Activated naive CD8-positive, alpha-beta T cell treated with anti-CD3 and anti-CD28 coated beads for 36 hours (primary cell): ENCODE measurements at regions not wholly inside any gene's neighbourhood (a gene's known extent, or its start where the extent isn't known, plus 50 kb on each side); places are given as distances from the start of the nearest gene placed in this dataset.

Experiments used
- DNase-seq: peaks from one replicate; pipeline ENCODE4 v3.0.0; 2021
- H3K27ac Mint-ChIP-seq: one replicate; pipeline ENCODE4 v1.8.0; 2022; ENCODE audit warnings: mild to moderate bottlenecking, moderate library complexity, mixed read lengths
- H3K27me3 Mint-ChIP-seq: one replicate; pipeline ENCODE4 v1.8.0; 2022; ENCODE audit warnings: mild to moderate bottlenecking, mixed read lengths
- H3K36me3 Mint-ChIP-seq: one replicate; pipeline ENCODE4 v1.8.0; 2021; ENCODE audit warnings: mild to moderate bottlenecking, mixed read lengths
- H3K4me1 Mint-ChIP-seq: one replicate; pipeline ENCODE4 v1.8.0; 2021; ENCODE audit warnings: mixed read lengths
- H3K4me3 Mint-ChIP-seq: one replicate; pipeline ENCODE4 v1.8.0; 2022; ENCODE audit warnings: mild to moderate bottlenecking, moderate library complexity, mixed read lengths
- H3K9me3 Mint-ChIP-seq: one replicate; pipeline ENCODE4 v1.8.0; 2022; ENCODE audit warnings: mixed read lengths

DNA sequence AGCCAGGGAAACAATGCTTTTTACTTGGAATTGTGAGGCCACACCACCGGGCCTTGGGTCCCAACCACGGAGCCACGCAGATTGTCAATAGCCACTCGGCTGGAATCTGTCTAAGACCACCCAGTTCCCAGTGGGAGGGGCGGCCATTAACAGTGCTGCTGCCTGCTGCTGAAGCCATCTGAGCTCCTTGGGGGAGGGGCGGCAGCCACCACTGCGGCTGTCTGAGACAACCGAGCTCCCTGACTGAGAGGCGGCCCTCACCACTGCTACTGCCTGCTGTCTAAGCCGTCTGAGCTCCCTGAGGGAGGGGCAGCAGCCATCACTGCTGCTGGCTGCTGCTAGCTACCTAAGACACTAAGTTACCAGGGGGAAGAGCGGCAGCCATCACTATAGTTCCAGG is 64.3 kb downstream of the DMRTA2 start:
- H3K27me3 Mint-ChIP-seq = peaks cover 44% of the 10 kb centered on the region
- peaks cover 2% of the 10 kb centered on the region for H3K36me3 Mint-ChIP-seq
- no peak for DNase-seq
- H3K4me1 Mint-ChIP-seq = no peaks in the 10 kb centered on the region
- no peak overlapping the region for H3K4me3 Mint-ChIP-seq
- peaks cover 2% of the 10 kb centered on the region for H3K9me3 Mint-ChIP-seq
- H3K27ac Mint-ChIP-seq = no peak overlapping the region

DNA sequence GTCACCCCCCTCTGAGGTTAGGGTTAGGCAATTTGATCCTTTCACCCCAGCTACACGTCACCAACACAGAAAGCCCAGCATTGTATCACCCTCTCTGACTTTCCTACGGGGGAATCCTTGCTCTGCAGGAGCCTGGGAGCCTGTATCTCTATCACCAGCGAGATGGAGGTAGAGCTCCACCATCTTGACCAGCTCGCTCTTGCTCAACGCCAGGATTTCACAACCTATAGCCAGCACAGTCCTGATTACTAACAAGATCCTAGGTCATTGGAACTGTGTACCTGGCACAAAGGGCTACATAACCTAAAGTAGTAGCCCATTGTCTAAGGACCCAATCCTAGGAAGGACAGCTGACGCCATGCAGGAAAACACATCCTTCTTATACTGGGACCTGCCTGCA is 66.1 kb downstream of the DMRTA2 start:
- Mint-ChIP-seq H3K36me3 (peaks cover 2% of the 10 kb centered on the region), H3K27me3 (peaks cover 36% of the 10 kb centered on the region), H3K4me1 (no peaks in the 10 kb centered on the region), H3K27ac (no peak overlapping the region), H3K9me3 (peaks cover 2% of the 10 kb centered on the region), H3K4me3 (no peak overlapping the region)
- DNase-seq = no peak

DNA sequence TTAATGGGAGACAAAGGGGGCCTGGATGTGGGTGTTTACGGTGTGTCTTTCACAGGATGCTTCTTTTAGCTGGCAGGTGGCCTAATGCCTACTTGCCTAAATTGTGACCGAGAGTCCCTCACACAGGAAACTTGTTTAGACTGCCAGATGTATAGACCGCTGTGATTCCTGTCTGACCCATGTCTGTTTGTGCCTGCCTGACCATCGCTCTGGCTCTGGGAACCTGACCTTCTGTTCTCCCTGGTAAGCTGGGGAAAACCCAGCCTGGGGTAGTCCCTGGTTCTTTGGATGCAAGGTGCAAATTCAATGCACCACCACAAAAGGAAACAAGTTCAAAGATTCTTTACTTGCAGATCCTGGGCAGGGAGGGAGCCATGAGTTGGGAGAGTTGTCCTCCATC is 68.4 kb downstream of the DMRTA2 start:
- Mint-ChIP-seq H3K9me3 (no peaks in the 10 kb centered on the region), H3K36me3 (no peaks in the 10 kb centered on the region), H3K27ac (no peak overlapping the region), H3K4me3 (no peak overlapping the region), H3K4me1 (no peaks in the 10 kb centered on the region), H3K27me3 (peaks cover 23% of the 10 kb centered on the region)
- DNase-seq = no peak

DNA sequence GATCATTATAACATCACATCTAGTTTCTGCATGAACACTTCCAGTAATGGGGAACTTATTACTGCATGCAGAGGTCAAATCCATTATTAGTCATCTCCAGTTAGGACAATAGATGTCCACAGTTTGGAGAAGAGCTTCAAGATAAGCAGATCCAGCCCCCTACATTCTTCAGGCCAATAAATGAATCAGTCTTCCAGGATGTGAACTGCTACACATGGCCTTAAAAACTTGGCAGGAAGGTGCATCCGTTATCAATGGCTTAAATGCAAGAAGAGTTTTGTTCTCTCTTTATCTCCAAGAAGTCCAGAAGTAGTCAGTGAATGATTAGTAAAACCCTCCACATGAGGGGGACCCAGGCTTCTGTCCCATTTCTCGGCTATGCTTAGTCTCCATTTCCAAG is 70.8 kb downstream of the DMRTA2 start:
- no peak for DNase-seq
- Mint-ChIP-seq H3K27me3 (peaks cover 26% of the 10 kb centered on the region), H3K4me3 (no peak overlapping the region), H3K9me3 (no peaks in the 10 kb centered on the region), H3K4me1 (no peaks in the 10 kb centered on the region), H3K27ac (no peak overlapping the region), H3K36me3 (no peaks in the 10 kb centered on the region)

DNA sequence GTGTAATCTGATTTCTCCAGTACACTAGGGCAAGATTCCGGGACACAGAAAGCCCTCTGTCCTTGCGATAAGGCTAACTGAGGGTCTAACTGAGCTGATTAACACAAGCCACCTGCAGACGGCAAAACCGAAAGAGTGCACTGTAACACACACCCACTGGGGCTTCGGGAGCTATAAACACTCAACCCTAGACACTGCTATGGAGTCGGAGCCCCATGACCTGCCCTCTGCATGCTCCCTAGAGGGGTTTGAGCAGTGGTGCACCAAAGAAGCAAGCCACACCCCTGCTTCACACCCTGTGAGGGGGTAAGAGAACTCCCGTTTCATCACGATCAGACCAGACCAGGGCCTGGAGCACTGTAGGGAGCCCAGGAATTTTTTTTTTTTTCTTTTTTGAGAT is 72.4 kb downstream of the DMRTA2 start:
- H3K9me3 Mint-ChIP-seq = no peaks in the 10 kb centered on the region
- peaks cover 22% of the 10 kb centered on the region for H3K27me3 Mint-ChIP-seq
- DNase-seq = no peak
- no peak overlapping the region for H3K27ac Mint-ChIP-seq
- no peak overlapping the region for H3K4me3 Mint-ChIP-seq
- no peaks in the 10 kb centered on the region for H3K36me3 Mint-ChIP-seq
- no peaks in the 10 kb centered on the region for H3K4me1 Mint-ChIP-seq

DNA sequence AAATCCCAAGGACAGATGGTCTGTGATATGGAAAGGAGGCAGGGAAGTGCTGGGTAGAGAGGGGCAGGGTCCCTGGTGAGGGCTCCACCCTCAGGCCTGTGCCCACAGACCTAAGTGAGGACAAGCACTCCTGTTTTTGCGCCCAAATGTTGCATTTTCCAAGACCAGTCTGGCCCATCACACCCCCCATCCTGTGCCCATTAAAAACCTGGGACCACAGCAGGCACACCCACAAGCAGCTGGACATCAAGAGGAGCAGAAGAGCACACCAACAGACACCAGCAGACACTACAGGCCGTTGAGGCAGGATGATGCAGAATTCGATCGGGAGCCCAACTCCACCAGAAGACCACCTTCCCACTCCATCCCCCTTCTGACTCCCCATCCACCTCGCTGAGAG is 72.8 kb downstream of the DMRTA2 start:
- Mint-ChIP-seq H3K36me3 (no peaks in the 10 kb centered on the region), H3K4me1 (no peaks in the 10 kb centered on the region), H3K27me3 (peaks cover 22% of the 10 kb centered on the region), H3K9me3 (no peaks in the 10 kb centered on the region), H3K27ac (no peak overlapping the region), H3K4me3 (no peak overlapping the region)
- DNase-seq = no peak

DNA sequence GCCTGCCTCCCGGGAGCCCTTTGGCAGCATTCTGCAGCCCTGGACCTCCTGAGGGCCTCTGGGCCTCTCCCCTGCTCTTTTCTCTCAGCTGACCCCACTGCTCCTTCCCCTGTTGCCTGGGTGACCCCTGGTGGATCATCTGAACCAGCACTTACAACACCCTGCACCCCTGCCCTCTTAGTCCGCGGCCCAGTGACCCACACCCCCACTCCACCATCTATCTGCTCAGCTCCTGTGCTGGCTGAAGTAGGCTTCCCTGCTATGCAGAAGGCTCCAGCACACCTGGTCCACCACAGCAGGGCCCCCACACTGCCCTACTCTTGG is 74.0 kb downstream of the DMRTA2 start:
- no peaks in the 10 kb centered on the region for H3K36me3 Mint-ChIP-seq
- peaks cover 27% of the 10 kb centered on the region for H3K27me3 Mint-ChIP-seq
- no peak for DNase-seq
- H3K4me3 Mint-ChIP-seq = no peak overlapping the region
- no peak overlapping the region for H3K27ac Mint-ChIP-seq
- no peaks in the 10 kb centered on the region for H3K9me3 Mint-ChIP-seq
- no peaks in the 10 kb centered on the region for H3K4me1 Mint-ChIP-seq

DNA sequence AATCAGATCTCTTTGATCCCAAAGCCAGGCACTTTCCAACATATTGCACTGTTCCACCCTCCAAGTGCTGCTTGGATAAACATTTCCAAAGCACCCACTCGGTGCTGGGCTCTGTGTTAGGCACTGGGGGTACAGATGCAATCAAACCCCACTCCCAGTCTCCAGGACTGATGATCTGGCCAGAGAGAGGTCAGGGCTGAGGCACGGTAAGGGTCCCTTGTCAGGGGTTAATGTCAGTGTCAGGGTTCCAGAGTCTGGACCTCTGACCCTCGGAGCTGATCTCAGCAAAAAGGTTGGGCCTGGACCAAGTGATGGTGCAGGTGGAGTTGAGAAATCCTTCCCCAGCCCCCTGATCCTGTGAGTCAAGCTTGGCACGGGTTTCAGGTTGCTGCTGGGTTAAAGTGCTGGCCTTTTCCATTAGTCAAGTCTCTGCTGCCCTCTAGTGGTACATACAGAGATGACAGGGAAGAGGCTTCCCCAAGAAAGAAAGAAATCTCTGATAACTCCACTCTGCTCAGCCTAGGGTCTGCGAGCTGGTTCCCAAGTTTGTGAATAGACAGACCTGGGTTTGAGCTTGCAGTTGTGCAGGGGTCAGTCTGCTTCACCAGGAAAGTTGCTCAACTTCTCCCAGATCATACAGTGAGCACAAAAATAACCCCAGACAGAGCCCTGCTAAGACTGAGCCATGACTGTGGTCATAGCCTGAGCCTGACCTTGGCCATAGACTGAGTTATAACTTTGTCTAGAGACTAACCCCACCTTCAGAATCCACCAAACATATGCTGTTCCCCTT is 74.6 kb downstream of the DMRTA2 start:
- Mint-ChIP-seq H3K27ac (no peak overlapping the region), H3K36me3 (no peaks in the 10 kb centered on the region), H3K4me3 (no peak overlapping the region), H3K9me3 (no peaks in the 10 kb centered on the region), H3K4me1 (no peaks in the 10 kb centered on the region), H3K27me3 (peaks cover 31% of the 10 kb centered on the region)
- peak; percentile 15 for DNase-seq

DNA sequence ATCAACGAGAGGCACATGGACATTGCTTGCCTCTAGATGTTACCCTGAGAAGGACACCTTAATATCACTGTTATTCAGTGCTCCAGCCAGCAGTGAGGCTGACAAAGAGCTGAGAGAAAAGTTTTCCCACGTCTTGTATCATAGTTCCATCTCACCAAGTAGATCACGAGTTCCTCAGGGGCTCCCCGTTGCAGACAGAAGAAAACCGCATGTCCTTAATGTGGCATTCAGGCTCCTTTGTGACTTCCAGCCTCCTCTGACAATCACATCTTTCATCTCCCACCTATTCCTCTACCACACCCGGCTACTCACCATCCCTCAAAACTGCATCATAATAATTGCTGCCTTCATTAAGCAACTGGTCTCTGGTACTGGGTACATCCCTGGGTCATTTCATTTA is 75.3 kb downstream of the DMRTA2 start:
- H3K4me3 Mint-ChIP-seq = no peak overlapping the region
- H3K27ac Mint-ChIP-seq = no peak overlapping the region
- H3K9me3 Mint-ChIP-seq = no peaks in the 10 kb centered on the region
- no peaks in the 10 kb centered on the region for H3K36me3 Mint-ChIP-seq
- no peaks in the 10 kb centered on the region for H3K4me1 Mint-ChIP-seq
- peaks cover 36% of the 10 kb centered on the region for H3K27me3 Mint-ChIP-seq
- no peak for DNase-seq

DNA sequence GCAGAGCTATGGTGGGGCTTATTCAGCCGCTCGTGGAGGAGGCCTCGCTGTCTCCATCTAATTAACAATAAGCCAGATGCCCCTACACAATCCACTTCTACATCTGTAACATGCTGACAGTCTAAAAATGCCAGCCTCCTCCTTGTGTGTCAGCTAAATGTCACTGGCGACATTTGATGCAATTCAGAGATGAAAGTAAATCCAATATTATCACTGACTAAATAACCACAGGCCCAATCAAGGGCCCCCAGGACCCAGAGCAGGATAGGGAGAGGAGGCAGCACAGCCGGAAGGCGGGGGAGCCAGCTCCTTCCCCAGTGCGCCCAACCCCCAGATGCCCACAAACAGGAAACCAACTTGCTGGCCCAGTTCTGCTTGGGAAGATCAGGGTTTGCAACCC is 76.6 kb downstream of the DMRTA2 start:
- Mint-ChIP-seq H3K36me3 (no peaks in the 10 kb centered on the region), H3K4me3 (no peak overlapping the region), H3K9me3 (no peaks in the 10 kb centered on the region), H3K27ac (no peak overlapping the region), H3K27me3 (peaks cover 41% of the 10 kb centered on the region), H3K4me1 (no peaks in the 10 kb centered on the region)
- DNase-seq = no peak

DNA sequence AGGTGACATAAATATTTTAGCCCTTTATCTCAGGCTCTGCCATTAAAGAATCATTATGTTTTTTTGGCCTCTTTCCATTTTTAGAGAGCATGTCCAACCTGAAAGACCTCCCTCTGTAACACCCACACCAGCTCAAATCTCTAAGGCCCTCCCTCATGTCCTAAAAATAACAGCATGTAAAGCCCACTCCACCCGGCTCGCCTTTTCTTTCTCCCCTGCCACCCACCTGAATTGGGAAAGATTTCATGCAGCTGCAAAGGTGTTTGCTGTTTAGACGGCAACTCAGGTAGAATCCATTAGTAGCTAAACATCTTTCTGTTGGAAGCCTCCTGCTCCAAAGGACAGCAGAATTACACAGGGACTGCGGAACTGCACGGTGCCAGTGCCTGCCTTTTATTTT is 79.9 kb downstream of the DMRTA2 start:
- H3K4me1 Mint-ChIP-seq = no peaks in the 10 kb centered on the region
- no peak overlapping the region for H3K27ac Mint-ChIP-seq
- H3K9me3 Mint-ChIP-seq = no peaks in the 10 kb centered on the region
- no peak overlapping the region for H3K4me3 Mint-ChIP-seq
- DNase-seq = no peak
- H3K36me3 Mint-ChIP-seq = no peaks in the 10 kb centered on the region
- H3K27me3 Mint-ChIP-seq = peaks cover 39% of the 10 kb centered on the region

DNA sequence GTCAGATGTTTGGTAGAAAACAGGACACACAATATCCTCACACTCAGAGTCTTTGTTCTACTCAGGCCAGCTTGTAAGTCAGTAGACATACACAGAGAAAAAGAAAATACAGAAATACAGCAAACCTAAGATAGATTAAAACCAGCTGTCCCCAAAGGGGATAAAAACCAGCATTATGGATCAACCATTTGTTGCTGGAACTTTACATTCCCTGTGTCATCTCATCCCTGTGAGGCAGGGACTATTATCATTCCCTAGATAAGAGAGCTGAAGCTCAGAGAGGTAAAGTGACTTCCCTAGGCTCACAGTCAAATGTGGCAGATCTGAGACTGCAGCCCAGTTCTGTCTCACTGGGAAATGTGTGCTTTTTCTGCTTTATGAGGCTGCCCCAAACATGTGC is 80.7 kb downstream of the DMRTA2 start:
- DNase-seq = no peak
- Mint-ChIP-seq H3K4me3 (no peak overlapping the region), H3K4me1 (no peaks in the 10 kb centered on the region), H3K27me3 (peaks cover 43% of the 10 kb centered on the region), H3K36me3 (no peaks in the 10 kb centered on the region), H3K9me3 (no peaks in the 10 kb centered on the region), H3K27ac (no peak overlapping the region)

DNA sequence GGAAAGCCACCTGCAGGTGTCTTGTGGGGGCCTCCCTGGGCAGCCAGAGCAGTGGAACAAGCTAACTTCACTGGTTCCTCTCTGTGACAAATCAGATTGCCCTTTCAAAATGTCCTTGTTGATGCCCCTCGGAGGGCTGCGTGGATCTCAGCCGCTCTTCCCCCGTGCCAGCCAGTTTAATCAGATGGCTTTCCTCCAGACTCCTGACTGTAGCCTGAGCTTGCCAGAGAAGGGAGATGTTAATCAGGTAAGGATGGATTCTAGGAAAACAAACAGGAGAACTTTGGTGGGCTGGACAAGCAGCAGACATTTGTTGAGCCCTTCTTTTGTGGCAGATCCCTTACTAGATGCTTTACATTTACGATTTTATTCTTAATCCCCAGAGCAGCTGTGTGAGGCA is 88.2 kb downstream of the DMRTA2 start:
- no peaks in the 10 kb centered on the region for H3K9me3 Mint-ChIP-seq
- H3K27ac Mint-ChIP-seq = no peak overlapping the region
- H3K4me3 Mint-ChIP-seq = no peak overlapping the region
- no peaks in the 10 kb centered on the region for H3K36me3 Mint-ChIP-seq
- H3K27me3 Mint-ChIP-seq = peaks cover 61% of the 10 kb centered on the region
- DNase-seq = no peak
- H3K4me1 Mint-ChIP-seq = peaks cover 4% of the 10 kb centered on the region

DNA sequence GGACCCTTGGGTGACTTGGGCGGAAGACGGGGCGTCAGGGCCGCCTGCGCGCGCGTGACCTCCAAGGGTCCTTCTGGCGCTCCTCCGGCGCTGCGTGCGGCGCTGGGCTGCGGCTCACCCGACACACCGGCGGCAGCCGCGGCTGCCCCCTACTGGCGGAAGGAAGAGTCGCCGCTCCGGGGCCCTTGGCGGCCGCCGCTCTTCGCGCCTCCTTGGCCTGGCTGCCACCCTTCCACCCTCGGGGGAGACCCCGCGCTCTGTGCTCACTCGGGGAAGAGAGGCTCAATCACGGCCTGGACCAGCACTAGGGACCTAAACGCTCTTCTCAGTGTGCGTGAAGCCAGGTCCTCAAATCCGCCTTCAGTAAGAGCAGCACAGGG is 89.7 kb downstream of the DMRTA2 start:
- peaks cover 4% of the 10 kb centered on the region for H3K4me1 Mint-ChIP-seq
- no peaks in the 10 kb centered on the region for H3K36me3 Mint-ChIP-seq
- peaks cover 65% of the 10 kb centered on the region for H3K27me3 Mint-ChIP-seq
- peak overlapping the region; percentile 4 for H3K4me3 Mint-ChIP-seq
- H3K9me3 Mint-ChIP-seq = no peaks in the 10 kb centered on the region
- no peak overlapping the region for H3K27ac Mint-ChIP-seq
- peak; percentile 68 for DNase-seq

DNA sequence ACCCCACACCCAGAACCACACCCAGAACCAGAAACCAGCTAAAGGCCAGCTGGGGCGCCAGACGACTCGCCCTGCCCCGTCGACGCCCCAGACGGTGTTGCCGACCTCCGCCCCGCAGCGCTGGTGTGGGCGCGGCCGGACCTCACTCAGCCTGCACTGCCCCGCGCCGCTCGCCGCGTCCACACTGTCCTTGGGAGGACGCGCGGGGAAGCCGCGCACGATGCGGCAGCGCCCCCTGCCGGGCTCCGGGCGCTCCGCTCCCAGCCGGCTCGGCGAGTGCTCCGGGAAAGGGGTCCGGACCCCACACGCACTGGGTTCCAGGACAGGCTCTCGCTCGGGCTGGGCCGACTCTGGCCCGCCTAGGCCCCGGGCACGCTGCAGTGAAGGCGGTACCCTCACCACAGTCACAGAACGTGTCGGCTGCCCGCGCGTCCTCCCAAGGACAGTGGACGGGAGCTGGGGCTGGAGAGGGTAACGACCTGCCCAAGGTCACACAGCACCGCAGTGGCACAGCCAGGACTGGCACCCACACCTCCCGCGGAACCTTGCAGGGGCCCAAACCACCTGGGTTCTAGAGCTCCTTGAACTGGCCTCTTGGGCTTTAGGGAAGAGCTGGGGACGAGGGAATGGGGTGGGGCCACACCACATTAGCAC is 90.2 kb downstream of the DMRTA2 start:
- Mint-ChIP-seq H3K27ac (no peak overlapping the region), H3K27me3 (peaks cover 62% of the 10 kb centered on the region), H3K36me3 (no peaks in the 10 kb centered on the region), H3K4me1 (peaks cover 4% of the 10 kb centered on the region), H3K9me3 (no peaks in the 10 kb centered on the region), H3K4me3 (peak overlapping the region; percentile 35)
- peak; percentile 65 for DNase-seq

DNA sequence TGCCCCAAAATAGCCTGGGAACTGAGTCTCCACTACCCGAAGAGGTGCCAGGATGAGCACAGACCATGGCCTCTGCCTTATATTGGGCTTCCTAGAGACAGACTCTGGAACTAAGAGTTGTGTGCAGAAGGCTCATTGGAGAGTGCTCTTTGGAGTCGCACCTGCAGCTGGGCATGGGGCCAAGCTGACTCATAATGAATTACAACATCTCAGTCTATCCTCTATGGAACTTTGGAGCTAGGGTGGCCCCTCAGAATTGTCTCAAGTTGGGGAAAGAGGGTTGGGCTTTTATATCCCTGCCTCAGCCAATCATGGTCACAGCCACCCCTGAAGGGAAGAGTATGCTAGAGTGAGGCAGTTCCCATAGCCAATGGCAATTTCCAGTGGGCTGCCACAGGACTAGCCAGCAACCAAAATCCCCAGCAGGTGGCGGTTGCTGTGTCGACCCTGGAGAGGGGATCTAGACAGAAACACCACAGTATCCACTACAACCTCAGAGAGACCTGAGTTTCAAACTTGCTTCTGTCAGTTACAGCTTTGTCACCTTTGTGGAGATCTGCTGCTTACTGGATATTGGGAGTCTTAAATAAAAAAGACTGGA is 93.8 kb downstream of the DMRTA2 start:
- H3K36me3 Mint-ChIP-seq = no peaks in the 10 kb centered on the region
- no peak overlapping the region for H3K4me3 Mint-ChIP-seq
- H3K9me3 Mint-ChIP-seq = no peaks in the 10 kb centered on the region
- no peak for DNase-seq
- H3K4me1 Mint-ChIP-seq = peaks cover 4% of the 10 kb centered on the region
- H3K27ac Mint-ChIP-seq = no peak overlapping the region
- peaks cover 42% of the 10 kb centered on the region for H3K27me3 Mint-ChIP-seq
